ENCODE measurements at regions not wholly inside any gene's neighbourhood (a gene's known extent, or its start where the extent isn't known, plus 50 kb on each side); places are given as distances from the start of the nearest gene placed in this dataset.

GRCh38 chr9:28774433-28775235, 1201.4 kb upstream of the C9orf72 start (continued):
- TF ChIP-seq USF2 (IDR thresholded peaks at IDR 0.05; ENCODE audit: borderline replicate concordance, low read depth, low read length) (no peak), MEF2A (IDR thresholded peaks at IDR 0.05; ENCODE audit: insufficient read depth, low read depth, low read length) (no peak), IRF5 (IDR thresholded peaks at IDR 0.05; ENCODE audit: borderline replicate concordance) (no peak), CREM (IDR thresholded peaks at IDR 0.05; ENCODE audit: low read depth) (no peak), NFYA (IDR thresholded peaks at IDR 0.05; ENCODE audit: borderline replicate concordance, low read depth, low read length) (no peak), RAD51 (IDR thresholded peaks at IDR 0.05) (no peak), BMI1 (IDR thresholded peaks at IDR 0.05; ENCODE audit: borderline replicate concordance) (no peak), NFIC (IDR thresholded peaks at IDR 0.05; ENCODE audit: low read depth, low read length) (no peak), SMAD1 (IDR thresholded peaks at IDR 0.05; ENCODE audit: low read depth, partially characterized antibody) (no peak), E2F4 (IDR thresholded peaks at IDR 0.05; ENCODE audit: low read depth, low read length) (no peak), NR2F1 (conservative IDR thresholded peaks at IDR 0.05) (no peak), CTCF (IDR thresholded peaks at IDR 0.05 in 2 of 3, conservative IDR thresholded peaks at IDR 0.05 in 1 of 3; ENCODE audit: control insufficient read depth in 2 of 3, extremely low read depth in 1 of 3, insufficient read depth in 1 of 3, low read depth in 3 of 3, low read length in 3 of 3) (peak; percentile 44 to 47 (median 47); a peak in 5 of 6 replicates), ZNF207 (IDR thresholded peaks at IDR 0.05; ENCODE audit: borderline replicate concordance) (no peak), EZH2 (IDR thresholded peaks at IDR 0.05; ENCODE audit: borderline replicate concordance, control insufficient read depth, low read depth, low read length) (no peak), SUZ12 (IDR thresholded peaks at IDR 0.05; ENCODE audit: unreplicated experiment) (no peak), PAX5 (IDR thresholded peaks at IDR 0.05; ENCODE audit: borderline replicate concordance, low read depth, low read length) (no peak), PAX8 (IDR thresholded peaks at IDR 0.05) (no peak)
- TF ChIP-seq, protein P1, sequence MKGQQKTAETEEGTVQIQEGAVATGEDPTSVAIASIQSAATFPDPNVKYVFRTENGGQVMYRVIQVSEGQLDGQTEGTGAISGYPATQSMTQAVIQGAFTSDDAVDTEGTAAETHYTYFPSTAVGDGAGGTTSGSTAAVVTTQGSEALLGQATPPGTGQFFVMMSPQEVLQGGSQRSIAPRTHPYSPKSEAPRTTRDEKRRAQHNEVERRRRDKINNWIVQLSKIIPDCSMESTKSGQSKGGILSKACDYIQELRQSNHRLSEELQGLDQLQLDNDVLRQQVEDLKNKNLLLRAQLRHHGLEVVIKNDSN (IDR thresholded peaks at IDR 0.05; ENCODE audit: borderline replicate concordance, extremely low read length, insufficient read depth, low read depth, low read length): no peak
- TF ChIP-seq, protein P2, sequence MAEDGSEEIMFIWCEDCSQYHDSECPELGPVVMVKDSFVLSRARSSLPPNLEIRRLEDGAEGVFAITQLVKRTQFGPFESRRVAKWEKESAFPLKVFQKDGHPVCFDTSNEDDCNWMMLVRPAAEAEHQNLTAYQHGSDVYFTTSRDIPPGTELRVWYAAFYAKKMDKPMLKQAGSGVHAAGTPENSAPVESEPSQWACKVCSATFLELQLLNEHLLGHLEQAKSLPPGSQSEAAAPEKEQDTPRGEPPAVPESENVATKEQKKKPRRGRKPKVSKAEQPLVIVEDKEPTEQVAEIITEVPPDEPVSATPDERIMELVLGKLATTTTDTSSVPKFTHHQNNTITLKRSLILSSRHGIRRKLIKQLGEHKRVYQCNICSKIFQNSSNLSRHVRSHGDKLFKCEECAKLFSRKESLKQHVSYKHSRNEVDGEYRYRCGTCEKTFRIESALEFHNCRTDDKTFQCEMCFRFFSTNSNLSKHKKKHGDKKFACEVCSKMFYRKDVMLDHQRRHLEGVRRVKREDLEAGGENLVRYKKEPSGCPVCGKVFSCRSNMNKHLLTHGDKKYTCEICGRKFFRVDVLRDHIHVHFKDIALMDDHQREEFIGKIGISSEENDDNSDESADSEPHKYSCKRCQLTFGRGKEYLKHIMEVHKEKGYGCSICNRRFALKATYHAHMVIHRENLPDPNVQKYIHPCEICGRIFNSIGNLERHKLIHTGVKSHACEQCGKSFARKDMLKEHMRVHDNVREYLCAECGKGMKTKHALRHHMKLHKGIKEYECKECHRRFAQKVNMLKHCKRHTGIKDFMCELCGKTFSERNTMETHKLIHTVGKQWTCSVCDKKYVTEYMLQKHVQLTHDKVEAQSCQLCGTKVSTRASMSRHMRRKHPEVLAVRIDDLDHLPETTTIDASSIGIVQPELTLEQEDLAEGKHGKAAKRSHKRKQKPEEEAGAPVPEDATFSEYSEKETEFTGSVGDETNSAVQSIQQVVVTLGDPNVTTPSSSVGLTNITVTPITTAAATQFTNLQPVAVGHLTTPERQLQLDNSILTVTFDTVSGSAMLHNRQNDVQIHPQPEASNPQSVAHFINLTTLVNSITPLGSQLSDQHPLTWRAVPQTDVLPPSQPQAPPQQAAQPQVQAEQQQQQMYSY (CRISPR knock-in tag; IDR thresholded peaks at IDR 0.05): no peak
